Spleen (tissue), 7 donors: ENCODE measurements at regions not wholly inside any gene's neighbourhood (a gene's known extent, or its start where the extent isn't known, plus 50 kb on each side); places are given as distances from the start of the nearest gene placed in this dataset.

Source experiments
- CTCF ChIP-seq, 11 experiments: fragments of 200-600 bp in 7 of 11; fragments of 450-650 bp in 4 of 11; sonication (generic) in 4 of 11; IDR thresholded peaks in 8 of 11; conservative IDR thresholded peaks in 3 of 11; 1 replicate in 7 of 11; 2 replicates in 4 of 11; pipeline versions ENCODE4 v1.4.0 to v1.8.0; 2016 to 2021; ENCODE audit warnings: antibody characterized with exemption in 11 of 11, inconsistent platforms in 4 of 11, mild to moderate bottlenecking in 1 of 11
- POLR2A ChIP-seq, 3 donors: fragments of 450-650 bp; IDR thresholded peaks; one replicate each; pipeline ENCODE4 v1.5.1; 2017; ENCODE audit warnings: antibody characterized with exemption in 3 of 3, mild to moderate bottlenecking in 1 of 3
- donor health status: DM: no; HTN: no; CAD: no; lungs with moderate emphysema.
- donor health status: DM: no; HTN: no; CAD: no.
- donor health status: DM: no; HTN: no; CAD: no.

- no peak for TF ChIP-seq CTCF (IDR thresholded peaks at IDR 0.05 in 8 of 11, conservative IDR thresholded peaks at IDR 0.05 in 3 of 11)
- TF ChIP-seq POLR2A (IDR thresholded peaks at IDR 0.05): no peak
Observed at GRCh38 chr20:48461091-48461734, 366.6 kb downstream of the PREX1 start.
